ENCODE measurements at regions not wholly inside any gene's neighbourhood (a gene's known extent, or its start where the extent isn't known, plus 50 kb on each side); places are given as distances from the start of the nearest gene placed in this dataset.

- TF ChIP-seq CTCF (IDR thresholded peaks at IDR 0.05; ENCODE audit: low read depth, low read length) (no peak), POLR2A (IDR thresholded peaks at IDR 0.05; ENCODE audit: extremely low read depth, insufficient read length) (no peak), MYC (IDR thresholded peaks at IDR 0.05; ENCODE audit: low read depth, low read length) (no peak), MAX (IDR thresholded peaks at IDR 0.05; ENCODE audit: low read depth, low read length) (no peak)
Measured at GRCh38 chr10:35963685-35964084, 321.6 kb upstream of the FZD8 start.
